HUDEP-2 (cell line): ENCODE measurements at regions not wholly inside any gene's neighbourhood (a gene's known extent, or its start where the extent isn't known, plus 50 kb on each side); places are given as distances from the start of the nearest gene placed in this dataset.
"Not testable (repeated sequence)": the region's sequence is repeated elsewhere in the genome, so short reads cannot be mapped to it uniquely, and the experiment has no call there.

Source experiments
- DNase-seq, 76 experiments: peaks; one replicate each; lab custom pipeline; 2025; ENCODE audit not compliant: unreplicated experiment in 76 of 76; lab: John Stamatoyannopoulos, UW

GRCh38 chr1:230493264-230493663, 67.1 kb upstream of the PGBD5 start:
- no peak for DNase-seq

- no peak for DNase-seq
Measured at GRCh38 chr1:230490436-230490835, 64.3 kb upstream of the PGBD5 start.

- DNase-seq = no peak
Measured at GRCh38 chr1:230487773-230488428, 61.8 kb upstream of the PGBD5 start.

- no peak for DNase-seq
Measured at GRCh38 chr1:230476622-230477003, 50.5 kb upstream of the PGBD5 start.

- DNase-seq = not testable (repeated sequence)
Measured at GRCh38 chr1:230475856-230476621, 49.9 kb upstream of the PGBD5 start.
